HEK293T (cell line): ENCODE measurements at regions not wholly inside any gene's neighbourhood (a gene's known extent, or its start where the extent isn't known, plus 50 kb on each side); places are given as distances from the start of the nearest gene placed in this dataset.

ENCODE experiments used
- CTCF ChIA-PET: fragments of 350-600 bp; formaldehyde crosslinking; extraction: SDS; loops from one replicate; lab custom pipeline; 2021; ENCODE audit warnings: antibody characterized with exemption, inconsistent platforms; lab: Yijun Ruan, JAX
- POLR2A ChIA-PET: fragments of 350-600 bp; formaldehyde crosslinking; extraction: SDS; loops from one replicate; lab custom pipeline; 2020; ENCODE audit warnings: antibody characterized with exemption, inconsistent platforms; lab: Yijun Ruan, JAX
- DNase-seq: peaks from one replicate; pipeline ENCODE4 v3.0.0; 2012; ENCODE audit warnings: mixed read lengths; ENCODE audit errors: extremely low spot score
- ARNT ChIP-seq: fragments of 450-650 bp; IDR thresholded peaks from 2 replicates; pipeline ENCODE4 v1.6.1; 2017; ENCODE audit warnings: mild to moderate bottlenecking
- BHLHE40 ChIP-seq: fragments of 450-650 bp; IDR thresholded peaks from 2 replicates; pipeline ENCODE4 v1.6.1; 2016; ENCODE audit warnings: mild to moderate bottlenecking, moderate library complexity, borderline replicate concordance
- CTBP1 ChIP-seq: fragments of 450-650 bp; IDR thresholded peaks from 2 replicates; pipeline ENCODE4 v1.6.1; 2016; ENCODE audit warnings: borderline replicate concordance
- ELF4 ChIP-seq: fragments of 450-650 bp; IDR thresholded peaks from 2 replicates; pipeline ENCODE4 v1.6.1; 2017; ENCODE audit warnings: antibody characterized with exemption
- FOXA1 ChIP-seq: fragments of 450-650 bp; IDR thresholded peaks from 2 replicates; pipeline ENCODE4 v1.6.1; 2016; ENCODE audit warnings: mild to moderate bottlenecking
- FOXK2 ChIP-seq: fragments of 450-650 bp; IDR thresholded peaks from 2 replicates; pipeline ENCODE4 v1.6.1; 2016; ENCODE audit warnings: mild to moderate bottlenecking
- FOXM1 ChIP-seq: fragments of 450-650 bp; IDR thresholded peaks from 2 replicates; pipeline ENCODE4 v1.6.1; 2017; ENCODE audit warnings: mild to moderate bottlenecking, borderline replicate concordance
- HDGF ChIP-seq: fragments of 450-650 bp; IDR thresholded peaks from 2 replicates; pipeline ENCODE4 v1.6.1; 2017; ENCODE audit warnings: antibody characterized with exemption, borderline replicate concordance
- L3MBTL2 ChIP-seq: fragments of 450-650 bp; conservative IDR thresholded peaks from 2 replicates; pipeline ENCODE4 v1.6.1; 2016; ENCODE audit warnings: mild to moderate bottlenecking
- LEF1 ChIP-seq: fragments of 450-650 bp; IDR thresholded peaks from 2 replicates; pipeline ENCODE4 v1.6.1; 2017; ENCODE audit warnings: mild to moderate bottlenecking, borderline replicate concordance
- NFRKB ChIP-seq: fragments of 450-650 bp; IDR thresholded peaks from 2 replicates; pipeline ENCODE4 v1.6.1; 2016; ENCODE audit warnings: mild to moderate bottlenecking, moderate library complexity
- SP1 ChIP-seq: fragments of 450-650 bp; IDR thresholded peaks from 2 replicates; pipeline ENCODE4 v1.6.1; 2017
- SUZ12 ChIP-seq: fragments of 450-650 bp; IDR thresholded peaks from 2 replicates; pipeline ENCODE4 v1.6.1; 2016; ENCODE audit warnings: mild to moderate bottlenecking
- TARDBP ChIP-seq: fragments of 450-650 bp; IDR thresholded peaks from 2 replicates; pipeline ENCODE4 v1.6.1; 2016
- ZNF384 ChIP-seq: fragments of 450-650 bp; IDR thresholded peaks from 2 replicates; pipeline ENCODE4 v1.6.1; 2016
- TF ChIP-seq, protein P1 (sequence below): fragments of 450-650 bp; IDR thresholded peaks from 2 replicates; pipeline ENCODE4 v1.6.1; 2016

DNA sequence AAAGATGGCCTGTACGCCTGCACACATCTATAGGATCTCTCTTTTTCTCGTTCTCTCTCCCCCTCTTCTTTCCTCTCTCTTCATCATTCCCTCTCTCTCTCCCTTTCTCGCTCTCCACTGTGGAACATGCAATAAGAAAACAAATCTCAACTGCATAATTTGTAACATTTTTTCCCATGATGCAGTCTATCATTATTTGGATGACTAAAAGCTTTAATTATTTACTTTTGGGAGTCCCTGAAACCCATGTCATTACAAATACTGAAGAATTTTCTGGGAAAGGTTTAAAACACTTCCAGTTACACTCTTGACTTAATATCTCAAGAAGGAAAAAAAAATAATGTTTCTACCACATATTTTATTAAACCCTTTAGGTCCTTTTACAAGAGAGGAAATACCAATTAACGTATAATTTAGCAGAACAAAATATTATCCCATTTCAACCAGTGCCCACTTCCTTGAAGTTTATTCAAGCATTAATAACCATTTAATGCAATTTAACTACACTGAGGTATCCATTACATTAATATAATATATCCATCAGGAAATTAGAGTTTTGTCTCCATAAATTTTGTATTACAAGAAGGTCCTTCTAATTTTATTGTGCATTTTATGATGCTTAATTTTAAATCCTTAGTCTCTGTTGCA is 1615.2 kb upstream of the ACVR2A start:
- TF ChIP-seq ELF4 (no peak), BHLHE40 (no peak), SUZ12 (no peak), FOXM1 (no peak), CTBP1 (no peak), SP1 (no peak), LEF1 (no peak), TARDBP (no peak), L3MBTL2 (no peak), ZNF384 (no peak), NFRKB (no peak), FOXK2 (no peak), FOXA1 (no peak), HDGF (no peak), ARNT (no peak)
- TF ChIP-seq, protein P1, sequence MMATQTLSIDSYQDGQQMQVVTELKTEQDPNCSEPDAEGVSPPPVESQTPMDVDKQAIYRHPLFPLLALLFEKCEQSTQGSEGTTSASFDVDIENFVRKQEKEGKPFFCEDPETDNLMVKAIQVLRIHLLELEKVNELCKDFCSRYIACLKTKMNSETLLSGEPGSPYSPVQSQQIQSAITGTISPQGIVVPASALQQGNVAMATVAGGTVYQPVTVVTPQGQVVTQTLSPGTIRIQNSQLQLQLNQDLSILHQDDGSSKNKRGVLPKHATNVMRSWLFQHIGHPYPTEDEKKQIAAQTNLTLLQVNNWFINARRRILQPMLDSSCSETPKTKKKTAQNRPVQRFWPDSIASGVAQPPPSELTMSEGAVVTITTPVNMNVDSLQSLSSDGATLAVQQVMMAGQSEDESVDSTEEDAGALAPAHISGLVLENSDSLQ, result no peak
- POLR2A ChIA-PET, result no interaction called here
- CTCF ChIA-PET, result no interaction called here
- DNase-seq, result no peak

DNA sequence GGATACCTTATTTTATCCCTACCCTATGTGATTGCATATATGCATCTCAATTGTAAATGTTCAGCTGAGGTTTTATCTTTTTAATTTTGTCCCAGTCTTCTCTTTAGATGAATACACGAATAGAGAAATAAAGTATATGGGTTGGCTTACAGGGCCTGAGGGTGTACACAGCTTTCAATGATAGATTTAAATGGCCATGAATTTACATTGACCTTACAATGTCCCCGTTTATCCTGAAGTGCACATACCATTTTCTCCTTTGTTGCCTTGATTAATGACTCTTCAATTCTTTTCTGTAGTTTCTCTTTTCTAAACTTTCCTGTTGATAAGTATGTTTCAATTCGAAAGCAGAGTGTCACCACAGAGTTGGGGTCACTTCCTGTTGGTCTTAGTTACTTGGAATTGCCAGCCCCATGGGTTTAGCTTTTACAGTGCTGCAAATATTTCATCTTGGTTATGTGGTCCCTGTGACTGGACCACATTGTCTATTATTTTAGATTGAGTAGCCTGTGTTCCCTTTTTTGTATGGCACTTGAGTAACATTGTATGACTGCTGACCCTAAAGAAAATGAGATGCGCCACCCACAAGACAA is 1616.3 kb upstream of the ACVR2A start:
- DNase-seq, result no peak
- ChIA-PET POLR2A (no interaction called here), CTCF (interaction anchor here (0.7 kb wide), 1 partner anchor 285 kb away, joined by 3 read pairs; no protein-coding TSS in a partner anchor)

DNA sequence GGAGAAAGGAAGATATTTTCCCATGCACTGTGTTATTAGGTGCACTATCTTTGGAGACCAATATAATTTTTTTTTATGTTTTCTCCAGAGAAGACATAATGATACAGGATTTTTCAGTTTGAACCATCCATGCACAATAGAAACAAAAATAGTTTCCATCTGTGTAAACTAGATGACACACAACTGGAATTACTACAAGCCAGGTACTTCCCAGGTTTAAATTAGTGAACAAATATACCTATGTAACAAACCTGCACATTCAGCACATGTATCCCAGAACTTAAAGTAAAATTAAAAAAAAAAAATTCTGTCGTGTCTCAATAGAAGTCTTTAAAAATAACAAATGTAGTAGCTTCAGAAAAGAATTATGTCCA is 1616.8 kb upstream of the ACVR2A start:
- no peak for TF ChIP-seq ELF4
- no peak for TF ChIP-seq ARNT
- no peak for TF ChIP-seq FOXM1
- no peak for TF ChIP-seq NFRKB
- TF ChIP-seq SP1, result no peak
- no peak for TF ChIP-seq BHLHE40
- TF ChIP-seq HDGF, result no peak
- TF ChIP-seq, protein P1, result no peak
- TF ChIP-seq ZNF384, result no peak
- ChIA-PET POLR2A (no interaction called here), CTCF (interaction anchor here (0.7 kb wide), 1 partner anchor 285 kb away, joined by 3 read pairs; no protein-coding TSS in a partner anchor)
- DNase-seq, result no peak

More for the DNA sequence above, 1616.3 kb upstream of the ACVR2A start:
- TF ChIP-seq LEF1 (no peak), SP1 (no peak), ELF4 (no peak), SUZ12 (no peak), L3MBTL2 (no peak)

DNA sequence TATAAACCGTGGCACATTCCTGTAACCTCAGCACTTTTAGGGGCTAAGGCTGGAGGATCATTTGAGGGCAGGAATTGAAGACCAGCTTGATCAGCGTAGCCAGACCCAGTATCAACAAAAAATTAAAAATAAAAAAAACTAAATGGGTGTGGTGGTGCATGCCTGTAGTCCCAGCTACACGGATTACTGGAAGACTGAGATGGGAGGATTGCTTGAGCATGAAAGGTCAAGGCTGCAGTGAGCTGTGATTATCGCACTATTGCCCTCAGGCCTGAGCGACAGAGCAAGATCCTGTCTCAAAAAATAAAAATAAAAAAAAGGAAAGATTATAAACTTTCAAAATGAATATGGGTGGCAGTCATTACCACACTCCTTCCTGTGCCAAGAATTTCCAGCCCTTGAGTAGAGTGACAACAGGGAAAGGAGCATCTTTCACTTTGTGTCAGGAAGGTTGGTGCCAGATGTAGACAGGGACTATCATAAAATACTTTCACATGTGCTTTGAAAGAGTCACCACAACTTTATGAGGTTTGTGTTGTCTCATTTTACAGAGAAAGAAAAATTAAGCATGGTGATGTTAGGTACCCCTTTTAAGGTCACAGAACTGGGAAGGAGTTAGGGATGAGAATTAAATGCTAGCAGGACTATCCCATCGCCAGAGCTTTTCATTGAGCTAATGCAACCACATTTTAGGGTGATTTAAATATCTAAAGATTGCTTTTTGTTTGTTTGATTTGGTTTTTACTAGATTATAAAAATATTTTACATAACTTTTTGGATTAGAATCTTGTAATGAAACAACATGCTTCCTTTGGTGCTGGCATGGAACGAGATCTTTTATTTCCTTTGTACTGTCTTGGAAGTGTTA is 1617.4 kb upstream of the ACVR2A start:
- ChIA-PET POLR2A (no interaction called here), CTCF (no interaction called here)
- no peak for TF ChIP-seq LEF1
- TF ChIP-seq, protein P1, result no peak
- TF ChIP-seq FOXA1, result no peak
- TF ChIP-seq TARDBP, result no peak
- no peak for TF ChIP-seq FOXK2
- TF ChIP-seq SUZ12, result no peak
- no peak for TF ChIP-seq CTBP1
- no peak for TF ChIP-seq FOXM1
- TF ChIP-seq ZNF384, result no peak
- no peak for TF ChIP-seq ELF4
- no peak for TF ChIP-seq L3MBTL2
- TF ChIP-seq ARNT, result no peak
- TF ChIP-seq BHLHE40, result no peak
- TF ChIP-seq SP1, result no peak
- DNase-seq, result no peak

GRCh38 chr2:146226077-146226476 is 1618.8 kb upstream of the ACVR2A start:
- no peak for TF ChIP-seq BHLHE40
- TF ChIP-seq FOXK2, result no peak
- peak; percentile 70; the same call in 1 of the 2 replicates for TF ChIP-seq CTBP1
- no peak for TF ChIP-seq ZNF384
- TF ChIP-seq, protein P1, result peak; percentile 96
- DNase-seq, result no peak
- POLR2A ChIA-PET, result no interaction called here
- CTCF ChIA-PET, result no interaction called here
